Ascending aorta (tissue), 2 donors: ENCODE measurements at regions not wholly inside any gene's neighbourhood (a gene's known extent, or its start where the extent isn't known, plus 50 kb on each side); places are given as distances from the start of the nearest gene placed in this dataset.
A peak's percentile ranks its signal among the peaks of the same experiment; 100 is the strongest.

ENCODE experiments used
- DNase-seq, 2 donors: peaks; one replicate each; pipeline ENCODE4 v3.0.0-alpha.2; 2019; ENCODE audit warnings: low spot score in 2 of 2
- H3K27ac ChIP-seq, 2 donors: fragments of 200-600 bp; sonication (generic); one replicate each; pipeline ENCODE4 v1.5.1; 2016 to 2017; ENCODE audit warnings: mild to moderate bottlenecking in 1 of 2
- H3K27me3 ChIP-seq: fragments of 200-600 bp; sonication (generic); one replicate; pipeline ENCODE4 v1.5.1; 2017
- H3K36me3 ChIP-seq, 2 donors: fragments of 200-600 bp; sonication (generic); one replicate each; pipeline ENCODE4 v1.5.1; 2016
- H3K4me1 ChIP-seq, 2 donors: fragments of 200-600 bp; sonication (generic); one replicate each; pipeline ENCODE4 v1.5.1; 2016 to 2017; ENCODE audit warnings: mild to moderate bottlenecking in 1 of 2
- H3K4me3 ChIP-seq, 2 donors: fragments of 200-600 bp; sonication (generic); one replicate each; pipeline ENCODE4 v1.5.1; 2016 to 2017; ENCODE audit warnings: mild to moderate bottlenecking in 1 of 2
- H3K9me3 ChIP-seq, 2 donors: fragments of 200-600 bp; sonication (generic); one replicate each; pipeline ENCODE4 v1.5.1; 2016
- CTCF ChIP-seq, 3 experiments: fragments of 200-600 bp in 2 of 3; fragments of 450-650 bp in 1 of 3; sonication (generic) in 2 of 3; IDR thresholded peaks; one replicate each; pipeline ENCODE4 v1.5.1; 2016 to 2019; ENCODE audit warnings: antibody characterized with exemption in 3 of 3, mild to moderate bottlenecking in 1 of 3, moderate library complexity in 1 of 3
- intact Hi-C: fragments of 100-400 bp; cut with DNase I; formaldehyde crosslinking; loops from one replicate; pipeline ENCODE4 v1.15.1; 2023

GRCh38 chr10:43945094-43945730, 296.5 kb upstream of the ZNF32 start:
- no peak for TF ChIP-seq CTCF (IDR thresholded peaks at IDR 0.05)
- H3K4me1 ChIP-seq, result peaks cover 0 to 3% of the 10 kb centered on the region in 2 donors
- no peak overlapping the region for H3K4me3 ChIP-seq
- H3K27me3 ChIP-seq, result no peaks in the 10 kb centered on the region
- no peak overlapping the region for H3K27ac ChIP-seq
- H3K9me3 ChIP-seq, result no peaks in the 10 kb centered on the region
- no peaks in the 10 kb centered on the region for H3K36me3 ChIP-seq
- intact Hi-C loops, result no loop called here
- DNase-seq, result peak in 1 of 2 donors; percentile 33

- DNase-seq, result peak in 1 of 2 donors; percentile 30
- TF ChIP-seq CTCF (IDR thresholded peaks at IDR 0.05), result no peak
- H3K9me3 ChIP-seq, result no peaks in the 10 kb centered on the region
- H3K4me3 ChIP-seq, result no peak overlapping the region
- no peaks in the 10 kb centered on the region for H3K27me3 ChIP-seq
- H3K36me3 ChIP-seq, result no peaks in the 10 kb centered on the region
- peaks cover 0 to 3% of the 10 kb centered on the region in 2 donors for H3K4me1 ChIP-seq
- intact Hi-C loops, result no loop called here
- H3K27ac ChIP-seq, result no peak overlapping the region
Measured at GRCh38 chr10:43944381-43945093, 295.9 kb upstream of the ZNF32 start.

- Histone ChIP-seq H3K4me1 (peaks cover 0 to 3% of the 10 kb centered on the region in 2 donors), H3K36me3 (no peaks in the 10 kb centered on the region), H3K27ac (no peak overlapping the region), H3K4me3 (no peak overlapping the region), H3K27me3 (no peaks in the 10 kb centered on the region), H3K9me3 (no peaks in the 10 kb centered on the region)
- intact Hi-C loops, result no loop called here
- DNase-seq, result no peak
- TF ChIP-seq CTCF (IDR thresholded peaks at IDR 0.05), result no peak
Measured at GRCh38 chr10:43943818-43944360, 295.2 kb upstream of the ZNF32 start.

- no peak for TF ChIP-seq CTCF (IDR thresholded peaks at IDR 0.05)
Measured at GRCh38 chr10:43943119-43943817, 294.6 kb upstream of the ZNF32 start.

GRCh38 chr10:43942096-43942850, 293.6 kb upstream of the ZNF32 start:
- peak in 1 of 2 donors; percentile 37 for DNase-seq
- no peak overlapping the region for H3K27ac ChIP-seq
- intact Hi-C loops, result no loop called here

More at GRCh38 chr10:43943119-43943817, 294.6 kb upstream of the ZNF32 start:
- peaks cover 0 to 3% of the 10 kb centered on the region in 2 donors for H3K4me1 ChIP-seq
- intact Hi-C loops, result no loop called here
- DNase-seq, result no peak
- no peaks in the 10 kb centered on the region for H3K27me3 ChIP-seq
- H3K36me3 ChIP-seq, result no peaks in the 10 kb centered on the region
- no peaks in the 10 kb centered on the region for H3K9me3 ChIP-seq
- no peak overlapping the region for H3K27ac ChIP-seq
- H3K4me3 ChIP-seq, result no peak overlapping the region

More at GRCh38 chr10:43942096-43942850, 293.6 kb upstream of the ZNF32 start:
- no peak for TF ChIP-seq CTCF (IDR thresholded peaks at IDR 0.05)
- no peak overlapping the region for H3K4me3 ChIP-seq
- H3K36me3 ChIP-seq, result no peaks in the 10 kb centered on the region
- H3K9me3 ChIP-seq, result no peaks in the 10 kb centered on the region
- H3K4me1 ChIP-seq, result peaks cover 0 to 3% of the 10 kb centered on the region in 2 donors
- no peaks in the 10 kb centered on the region for H3K27me3 ChIP-seq
